LNCaP clone FGC (cell line): ENCODE measurements at regions not wholly inside any gene's neighbourhood (a gene's known extent, or its start where the extent isn't known, plus 50 kb on each side); places are given as distances from the start of the nearest gene placed in this dataset.

Source experiments
- DNase-seq: peaks from one replicate; pipeline ENCODE4 v3.0.0-alpha.2; 2011; ENCODE audit warnings: low read depth
- H3K4me3 ChIP-seq: 2 replicates; pipeline ENCODE4 v1.5.1; 2011; ENCODE audit warnings: mild to moderate bottlenecking, low read depth, low read length, control low read depth
- CTCF ChIP-seq: IDR thresholded peaks from 2 replicates; pipeline ENCODE4 v1.5.1; 2012; ENCODE audit warnings: mild to moderate bottlenecking; ENCODE audit not compliant: control insufficient read depth, insufficient read depth; ENCODE audit errors: extremely low read depth

- no peak overlapping the region for H3K4me3 ChIP-seq
- DNase-seq: no peak
- no peak for TF ChIP-seq CTCF
Measured at GRCh38 chr11:23729088-23729487, 767.8 kb upstream of the LUZP2 start.

GRCh38 chr11:23730307-23730998 is 766.4 kb upstream of the LUZP2 start:
- H3K4me3 ChIP-seq: no peak overlapping the region
- DNase-seq: no peak
- no peak for TF ChIP-seq CTCF

GRCh38 chr11:23732026-23732425 is 764.8 kb upstream of the LUZP2 start:
- DNase-seq: no peak
- no peak overlapping the region for H3K4me3 ChIP-seq
- no peak for TF ChIP-seq CTCF

- DNase-seq: peak; percentile 66
- no peak for TF ChIP-seq CTCF
- H3K4me3 ChIP-seq: no peak overlapping the region
Measured at GRCh38 chr11:23746896-23747295, 750.0 kb upstream of the LUZP2 start.

- DNase-seq: no peak
Measured at GRCh38 chr11:23749762-23750430, 747.0 kb upstream of the LUZP2 start.

GRCh38 chr11:23751280-23751679 is 745.6 kb upstream of the LUZP2 start:
- H3K4me3 ChIP-seq: no peak overlapping the region
- no peak for DNase-seq
- no peak for TF ChIP-seq CTCF

More at GRCh38 chr11:23749762-23750430, 747.0 kb upstream of the LUZP2 start:
- H3K4me3 ChIP-seq: no peak overlapping the region
- TF ChIP-seq CTCF: no peak

DNA sequence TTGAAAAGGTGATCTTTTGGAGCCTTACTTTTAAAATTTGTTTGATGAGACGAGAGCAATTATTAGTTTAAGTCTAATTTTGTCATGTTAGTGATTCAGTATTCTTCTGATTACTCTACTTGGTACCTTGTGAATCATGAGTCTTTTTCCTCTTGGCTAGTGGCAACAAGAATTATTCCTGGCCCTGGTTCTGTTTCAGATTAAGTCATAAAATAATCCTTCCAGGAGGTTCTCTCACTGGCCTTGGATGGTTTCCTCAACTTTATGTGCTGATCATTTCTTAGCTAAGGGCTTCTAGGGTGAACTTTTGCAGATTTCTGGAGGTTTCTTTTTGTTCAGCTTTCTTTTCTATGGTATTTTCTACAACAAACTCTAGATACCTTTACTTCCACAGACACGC is 741.8 kb upstream of the LUZP2 start:
- no peak overlapping the region for H3K4me3 ChIP-seq
- TF ChIP-seq CTCF: no peak
- no peak for DNase-seq
